K562 (cell line): ENCODE measurements at regions not wholly inside any gene's neighbourhood (a gene's known extent, or its start where the extent isn't known, plus 50 kb on each side); places are given as distances from the start of the nearest gene placed in this dataset.

Experiments
- ATAC-seq: fragments of 200-7000 bp; cut with Tn5 transposase; 3 replicates; pipeline ENCODE4 v1.9.1; 2020; ENCODE audit warnings: moderate library complexity
- BruUV-seq: library from RNA; stranded (reverse); fragments of 400-500 nt; replicated peaks from 2 replicates; lab custom pipeline; 2021; lab: Mats Ljungman, UMichigan
- CTCF ChIA-PET: fragments of 300-600 bp; formaldehyde crosslinking; extraction: SDS; loops from one replicate; lab custom pipeline; 2021; ENCODE audit warnings: low intra/inter-chr PET ratio; lab: Yijun Ruan, JAX
- POLR2A ChIA-PET: fragments of 300-600, 350-650 bp; sonication (Branson Sonifier 250); formaldehyde crosslinking; extraction: SDS; loops from one replicate; lab custom pipeline; 2021; ENCODE audit warnings: antibody characterized with exemption, inconsistent platforms; lab: Yijun Ruan, JAX
- DNase-seq, 4 experiments: peaks; one replicate each; pipeline versions ENCODE4 v3.0.0 to v3.0.0-alpha.2; 2011 to 2018; ENCODE audit warnings: low spot score in 3 of 4, mixed read lengths in 3 of 4; ENCODE audit errors: extremely low read depth in 1 of 4
- FAIRE-seq: peaks from 2 replicates; lab custom pipeline; 2011; peaks lifted over from hg19 to GRCh38; lab: Jason Lieb, UNC
- H2AFZ ChIP-seq: 2 replicates; pipeline ENCODE4 v1.6.0; 2011; ENCODE audit warnings: low read depth, low read length, control low read depth, inconsistent platforms
- H3K27ac ChIP-seq: fragments of 200-600 bp; 3 replicates; pipeline ENCODE4 v1.8.0; 2011; ENCODE audit warnings: low read depth, mild to moderate bottlenecking, control low read depth, inconsistent platforms, low read length, moderate library complexity, mixed read lengths; ENCODE audit errors: extremely low read depth
- H3K27me3 ChIP-seq, 2 experiments: fragments of 300-600 bp in 1 of 2; 2 replicates in 1 of 2; 3 replicates in 1 of 2; pipeline versions ENCODE4 v1.6.0 to v1.8.0; 2011; ENCODE audit warnings: inconsistent platforms in 2 of 2, low read length in 2 of 2, mild to moderate bottlenecking in 1 of 2, mixed read lengths in 1 of 2, moderate library complexity in 1 of 2; ENCODE audit not compliant: control insufficient read depth in 2 of 2, insufficient read depth in 2 of 2
- H3K36me3 ChIP-seq: fragments of 300-600 bp; 3 replicates; pipeline ENCODE4 v1.8.0; 2011; ENCODE audit warnings: mild to moderate bottlenecking, low read length, inconsistent platforms; ENCODE audit not compliant: control insufficient read depth, insufficient read depth
- H3K4me1 ChIP-seq, 2 experiments: fragments of 200-600 bp in 1 of 2; replicated peaks in 1 of 2; 2 replicates in 1 of 2; 3 replicates in 1 of 2; pipeline versions ENCODE4 v1.5.1 to v1.8.0; 2011; ENCODE audit warnings: inconsistent platforms in 2 of 2, low read length in 2 of 2, mild to moderate bottlenecking in 1 of 2, mixed read lengths in 1 of 2, moderate library complexity in 1 of 2; ENCODE audit not compliant: control insufficient read depth in 2 of 2, insufficient read depth in 2 of 2
- H3K4me2 ChIP-seq: 2 replicates; pipeline ENCODE4 v1.6.1; 2011; ENCODE audit warnings: low read length, control low read depth, inconsistent platforms, mixed read lengths; ENCODE audit not compliant: insufficient read depth
- H3K4me3 ChIP-seq: fragments of 200-600 bp; sonication (generic), shearing (Covaris generic); 2 replicates; pipeline ENCODE4 v1.5.1; 2016; ENCODE audit warnings: control low read depth, inconsistent platforms
- H3K79me2 ChIP-seq: fragments of 200-600 bp; 3 replicates; pipeline ENCODE4 v1.8.0; 2011; ENCODE audit warnings: low read length, inconsistent platforms; ENCODE audit not compliant: control insufficient read depth, insufficient read depth
- H3K9ac ChIP-seq, 2 experiments: 2 replicates each; pipeline versions ENCODE4 v1.6.0 to v1.6.1; 2011; ENCODE audit warnings: low read depth in 2 of 2, low read length in 2 of 2, control low read depth in 1 of 2, inconsistent platforms in 1 of 2, mild to moderate bottlenecking in 1 of 2, mixed read lengths in 1 of 2; ENCODE audit not compliant: insufficient read depth in 1 of 2
- H3K9me1 ChIP-seq: one replicate; pipeline ENCODE4 v1.6.0; 2011; ENCODE audit warnings: inconsistent platforms, mild to moderate bottlenecking, low read length, moderate library complexity; ENCODE audit not compliant: control insufficient read depth, insufficient read depth
- H3K9me3 ChIP-seq: replicated peaks from 2 replicates; pipeline ENCODE4 v1.5.1; 2011; ENCODE audit warnings: low read depth, low read length, inconsistent platforms; ENCODE audit not compliant: control insufficient read depth, insufficient read depth
- H4K20me1 ChIP-seq: replicated peaks from 2 replicates; pipeline ENCODE4 v1.6.1; 2011; ENCODE audit warnings: low read length, inconsistent platforms, mixed read lengths; ENCODE audit not compliant: control insufficient read depth, insufficient read depth
- CBFA2T3 ChIP-seq: fragments of 450-650 bp; IDR thresholded peaks from 2 replicates; pipeline ENCODE4 v1.6.1; 2017
- CEBPB ChIP-seq: fragments of 450-650 bp; IDR thresholded peaks from 2 replicates; pipeline ENCODE4 v1.6.1; 2016; ENCODE audit warnings: missing genetic modification characterization, missing compliant biosample characterization
- CEBPZ ChIP-seq: fragments of 150-350 bp; IDR thresholded peaks from 2 replicates; pipeline ENCODE4 v1.6.1; 2014; ENCODE audit warnings: low read depth, mild to moderate bottlenecking, low read length, borderline replicate concordance
- COPS2 ChIP-seq: fragments of 450-650 bp; conservative IDR thresholded peaks from 2 replicates; pipeline ENCODE4 v1.6.1; 2016; ENCODE audit warnings: mild to moderate bottlenecking, moderate library complexity
- CTCF ChIP-seq, 3 experiments: IDR thresholded peaks in 2 of 3; conservative IDR thresholded peaks in 1 of 3; 2 replicates each; pipeline ENCODE4 v1.5.1; 2011 to 2012; ENCODE audit warnings: low read length in 3 of 3, mild to moderate bottlenecking in 3 of 3, control low read depth in 2 of 3, improper control_type of control experiment in 1 of 3, inconsistent platforms in 1 of 3, low read depth in 1 of 3, mixed read lengths in 1 of 3, moderate library complexity in 1 of 3; ENCODE audit not compliant: insufficient read depth in 2 of 3
- HEY1 ChIP-seq: fragments of 250-450 bp; sonication (Bioruptor Pico); IDR thresholded peaks from 2 replicates; pipeline ENCODE4 v1.5.0; 2020; ENCODE audit warnings: mild to moderate bottlenecking, moderate library complexity, borderline replicate concordance
- L3MBTL2 ChIP-seq: fragments of 450-650 bp; IDR thresholded peaks from 2 replicates; pipeline ENCODE4 v1.6.1; 2016; ENCODE audit warnings: mild to moderate bottlenecking, moderate library complexity
- NCOA1 ChIP-seq: fragments of 450-650 bp; IDR thresholded peaks from 2 replicates; pipeline ENCODE4 v1.6.1; 2016; ENCODE audit warnings: low read depth
- PCBP1 ChIP-seq: fragments of 200-400 bp; formaldehyde crosslinking; IDR thresholded peaks from 2 replicates; pipeline ENCODE4 v1.6.1; 2018; ENCODE audit warnings: mild to moderate bottlenecking, low read depth, low read length; ENCODE audit not compliant: poor library complexity, severe bottlenecking
- SIN3B ChIP-seq: fragments of 450-650 bp; IDR thresholded peaks from 2 replicates; pipeline ENCODE4 v1.6.1; 2017; ENCODE audit warnings: low read depth, mild to moderate bottlenecking, moderate library complexity
- XRCC3 ChIP-seq: fragments of 450-650 bp; IDR thresholded peaks from 2 replicates; pipeline ENCODE4 v1.6.1; 2017; ENCODE audit warnings: mild to moderate bottlenecking, moderate library complexity
- ZNF57 ChIP-seq: fragments of 450-650 bp; formaldehyde crosslinking; IDR thresholded peaks from 2 replicates; pipeline ENCODE4 v1.4.0; 2020; ENCODE audit warnings: mild to moderate bottlenecking, moderate library complexity
- ZNF740 ChIP-seq, 3 experiments: fragments of 200-800 bp in 1 of 3; sonication (Bioruptor generic) in 1 of 3; sonication (generic) in 1 of 3; formaldehyde crosslinking in 1 of 3; IDR thresholded peaks; 2 replicates each; pipeline versions ENCODE4 v1.6.1 to v1.8.0; 2016 to 2022; ENCODE audit warnings: mild to moderate bottlenecking in 2 of 3, missing compliant biosample characterization in 2 of 3, missing genetic modification characterization in 2 of 3, missing genetic modification reagents in 1 of 3
- WGBS: fragments of 100-300 bp; shearing (Covaris generic); methylation state at CpG from one replicate; pipeline ENCODE4 v1.1.6; 2016; ENCODE audit warnings: low coverage, mixed read lengths; ENCODE audit not compliant: insufficient coverage; ENCODE audit errors: missing lambda C conversion rate; 5-methylcytosine and 5-hydroxymethylcytosine counted together
- in situ Hi-C: fragments of 300-500 bp; cut with MboI; formaldehyde crosslinking; loops from 4 replicates; pipeline ENCODE4 v1.15.0; 2018; ENCODE audit warnings: inconsistent platforms, mixed read lengths
- intact Hi-C: fragments of 100-400 bp; cut with micrococcal nuclease; formaldehyde crosslinking; loops from 2 replicates; pipeline ENCODE4 v1.14.2; 2022

GRCh38 chr1:73674945-73675561, 522.9 kb downstream of the LRRIQ3 start (continued):
- TF ChIP-seq CTCF (IDR thresholded peaks at IDR 0.05 in 2 of 3, conservative IDR thresholded peaks at IDR 0.05 in 1 of 3; ENCODE audit: insufficient read depth in 2 of 3, low read depth in 1 of 3, low read length in 3 of 3) = peak in 1 of 3 experiments; percentile 23; a peak in 2 of 6 replicates

DNA sequence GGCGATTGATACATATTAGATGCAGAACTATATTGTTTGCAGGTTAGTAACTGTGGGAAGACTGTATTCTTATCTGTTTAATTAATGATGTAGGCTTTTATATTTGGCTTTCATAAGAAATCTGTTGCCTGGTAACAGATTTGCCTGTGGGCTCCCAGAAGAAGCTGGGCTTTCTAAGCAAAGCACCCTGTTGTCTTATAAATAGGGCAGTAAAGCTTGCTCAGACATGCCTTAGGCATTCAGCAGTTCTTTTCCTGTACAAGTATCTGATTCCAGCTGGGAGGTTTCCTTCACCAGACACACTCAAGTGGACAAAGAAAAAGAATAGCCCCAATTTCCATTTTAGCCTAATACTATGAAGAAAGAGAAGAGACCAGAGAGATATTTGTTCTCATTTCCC, 524.0 kb downstream of the LRRIQ3 start:
- Histone ChIP-seq H4K20me1 (no peaks in the 10 kb centered on the region), H3K9me1 (no peaks in the 10 kb centered on the region), H3K4me3 (no peak overlapping the region), H3K4me1 (no peaks in the 10 kb centered on the region), H3K9ac (no peak overlapping the region), H2AFZ (no peak overlapping the region), H3K27me3 (no peaks in the 10 kb centered on the region), H3K27ac (no peak overlapping the region), H3K36me3 (no peaks in the 10 kb centered on the region), H3K9me3 (no peaks in the 10 kb centered on the region), H3K79me2 (no peaks in the 10 kb centered on the region), H3K4me2 (no peak overlapping the region)
- in situ Hi-C loops (no loop called here), intact Hi-C loops (no loop called here)
- TF ChIP-seq L3MBTL2 = no peak
- TF ChIP-seq CBFA2T3 = no peak
- no peak for TF ChIP-seq PCBP1
- no peak for TF ChIP-seq NCOA1
- TF ChIP-seq SIN3B = no peak
- TF ChIP-seq XRCC3 = no peak
- no peak for TF ChIP-seq CEBPZ
- TF ChIP-seq ZNF57 (CRISPR knock-in tag) = no peak
- no peak for TF ChIP-seq HEY1 (CRISPR knock-in tag)
- no peak for TF ChIP-seq COPS2
- TF ChIP-seq CEBPB (tag) = no peak
- TF ChIP-seq ZNF740 (CRISPR knock-in tag; IDR thresholded peaks at IDR 0.05) = no peak
- no peak for TF ChIP-seq ZNF740 (tag; IDR thresholded peaks at IDR 0.05)
- no TSS peak for BruUV-seq
- FAIRE-seq (no peak), ATAC-seq (no peak), DNase-seq (no peak)
- WGBS = 0% methylated on average over 1 of the region's 1 CpG
- POLR2A ChIA-PET = no interaction called here
- CTCF ChIA-PET = no interaction called here
